Common myeloid progenitor, CD34-positive (primary cell): ENCODE measurements at regions not wholly inside any gene's neighbourhood (a gene's known extent, or its start where the extent isn't known, plus 50 kb on each side); places are given as distances from the start of the nearest gene placed in this dataset.

ENCODE experiments used
- CTCF ChIA-PET: fragments of 350-600 bp; sonication (Branson Sonifier 250); formaldehyde crosslinking; loops from one replicate; lab custom pipeline; 2021; ENCODE audit warnings: antibody characterized with exemption; lab: Charles Lee
- POLR2A ChIA-PET: fragments of 350-600 bp; sonication (Branson Sonifier 250); formaldehyde crosslinking; loops from one replicate; lab custom pipeline; 2021; ENCODE audit warnings: antibody characterized with exemption; lab: Charles Lee
- DNase-seq, 3 donors: peaks; one replicate each; pipeline versions ENCODE4 v3.0.0 to v3.0.0-alpha.2; 2013
- H3K27ac ChIP-seq, 2 experiments: 1 replicate in 1 of 2; 2 replicates in 1 of 2; pipeline ENCODE4 v1.7.0; 2013; ENCODE audit warnings: inconsistent platforms in 2 of 2, low read length in 2 of 2, mild to moderate bottlenecking in 2 of 2, low read depth in 1 of 2, moderate library complexity in 1 of 2; ENCODE audit not compliant: severe bottlenecking in 2 of 2, insufficient read depth in 1 of 2, poor library complexity in 1 of 2
- H3K27me3 ChIP-seq, 5 experiments: replicated peaks in 2 of 5; 1 replicate in 3 of 5; 2 replicates in 2 of 5; pipeline versions ENCODE4 v1.6.1 to v1.7.0; 2013; ENCODE audit warnings: low read length in 4 of 5, mild to moderate bottlenecking in 2 of 5, moderate library complexity in 2 of 5, inconsistent platforms in 1 of 5; ENCODE audit not compliant: insufficient read depth in 5 of 5, control insufficient read depth in 4 of 5
- H3K36me3 ChIP-seq, 4 experiments: 1 replicate in 2 of 4; 2 replicates in 2 of 4; pipeline versions ENCODE4 v1.6.1 to v1.7.0; 2013; ENCODE audit warnings: low read length in 3 of 4, control low read depth in 1 of 4, mild to moderate bottlenecking in 1 of 4; ENCODE audit not compliant: control insufficient read depth in 4 of 4, insufficient read depth in 4 of 4
- H3K4me1 ChIP-seq, 4 experiments: 1 replicate in 3 of 4; 2 replicates in 1 of 4; pipeline versions ENCODE4 v1.6.1 to v1.7.1; 2013; ENCODE audit warnings: low read length in 3 of 4, mild to moderate bottlenecking in 3 of 4, control low read depth in 1 of 4, inconsistent platforms in 1 of 4, moderate library complexity in 1 of 4; ENCODE audit not compliant: control insufficient read depth in 4 of 4, insufficient read depth in 4 of 4; ENCODE audit errors: control extremely low read depth in 1 of 4
- H3K4me3 ChIP-seq, 7 experiments: 1 replicate in 4 of 7; 2 replicates in 3 of 7; pipeline versions ENCODE4 v1.5.1 to v1.7.0; 2013; ENCODE audit warnings: mild to moderate bottlenecking in 7 of 7, low read length in 6 of 7, moderate library complexity in 6 of 7, inconsistent platforms in 2 of 7, low read depth in 2 of 7, control low read depth in 1 of 7; ENCODE audit not compliant: insufficient read depth in 4 of 7, control insufficient read depth in 1 of 7; ENCODE audit errors: extremely low read depth in 1 of 7
- H3K9me3 ChIP-seq, 5 experiments: 1 replicate in 4 of 5; 2 replicates in 1 of 5; pipeline versions ENCODE4 v1.6.1 to v1.7.1; 2013; ENCODE audit warnings: low read length in 4 of 5, mild to moderate bottlenecking in 2 of 5, inconsistent platforms in 1 of 5, low read depth in 1 of 5, moderate library complexity in 1 of 5; ENCODE audit not compliant: control insufficient read depth in 4 of 5, insufficient read depth in 2 of 5; ENCODE audit errors: control extremely low read depth in 1 of 5
- WGBS: methylation state at CpG from one replicate; pipeline ENCODE4 v1.1.5; 2013; ENCODE audit not compliant: insufficient coverage; 5-methylcytosine and 5-hydroxymethylcytosine counted together

DNA sequence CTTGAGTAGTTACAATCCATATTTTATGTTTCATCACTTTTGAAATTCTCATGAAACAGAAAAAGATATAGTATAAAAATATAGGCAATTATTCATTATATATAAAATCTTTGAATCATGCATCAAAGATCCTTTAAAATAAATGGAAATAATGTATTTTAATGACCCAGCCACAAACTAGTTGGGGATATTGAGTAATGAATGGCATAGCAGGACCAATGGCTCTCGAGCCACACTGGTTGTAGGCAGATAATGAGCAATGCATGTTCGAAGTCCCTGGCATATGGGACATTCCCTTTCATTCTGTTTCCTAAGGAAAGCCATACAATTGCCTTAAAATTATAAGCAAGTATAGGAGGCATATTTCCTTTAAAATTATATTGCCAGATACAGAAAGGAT, 107.4 kb upstream of the IL12A start:
- CTCF ChIA-PET: interaction anchor here (1.4 to 19.6 kb wide), 6 partner anchors 7 to 122 kb away, joined by 4 to 263 read pairs (median 66); no protein-coding TSS in a partner anchor
- Histone ChIP-seq H3K27me3 (no peaks in the 10 kb centered on the region), H3K27ac (no peak overlapping the region), H3K4me3 (no peak overlapping the region), H3K9me3 (no peaks in the 10 kb centered on the region), H3K4me1 (peaks cover 3 to 31% (median 22%) of the 10 kb centered on the region in 4 experiments), H3K36me3 (peaks cover 0 to 18% (median 9%) of the 10 kb centered on the region in 4 experiments)
- no CpG with 5 or more reads among the region's 2 CpGs for WGBS
- no peak for DNase-seq
- POLR2A ChIA-PET: no interaction called here

- H3K4me1 ChIP-seq: peaks cover 3 to 29% (median 22%) of the 10 kb centered on the region in 4 experiments
- H3K27me3 ChIP-seq: no peaks in the 10 kb centered on the region
- CTCF ChIA-PET: interaction anchor here (0.8 to 19.6 kb wide), 8 partner anchors 8 to 122 kb away, joined by 4 to 263 read pairs (median 66); partner anchors contain the start of gene SCHIP1
- 91% methylated on average over 5 of the region's 7 CpGs for WGBS
- H3K36me3 ChIP-seq: peaks cover 0 to 17% (median 9%) of the 10 kb centered on the region in 4 experiments
- DNase-seq: no peak
- no peaks in the 10 kb centered on the region for H3K9me3 ChIP-seq
- no peak overlapping the region for H3K27ac ChIP-seq
- H3K4me3 ChIP-seq: no peak overlapping the region
- POLR2A ChIA-PET: no interaction called here
Measured at GRCh38 chr3:159881828-159882309, 106.8 kb upstream of the IL12A start.

DNA sequence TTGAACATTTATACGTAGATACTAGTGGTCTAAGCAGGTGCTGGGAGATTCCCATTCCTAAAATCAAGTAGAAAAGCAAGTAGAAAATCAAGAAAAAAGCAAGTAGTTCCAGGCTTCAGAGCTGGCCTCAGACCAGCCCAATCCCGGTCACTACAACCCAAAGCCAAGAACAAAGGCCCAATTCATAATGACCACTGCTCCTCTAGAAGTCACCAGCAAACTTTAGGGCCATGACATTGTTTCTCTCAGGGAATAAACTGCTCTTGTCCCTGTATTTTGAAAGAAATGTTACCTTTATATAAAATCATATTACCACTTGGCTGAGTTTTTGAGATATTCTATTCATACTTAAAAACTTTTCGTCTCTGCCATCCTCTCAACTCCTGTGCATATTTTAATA, 106.3 kb upstream of the IL12A start:
- Histone ChIP-seq H3K27me3 (no peaks in the 10 kb centered on the region), H3K27ac (no peak overlapping the region), H3K36me3 (peaks cover 0 to 14% (median 12%) of the 10 kb centered on the region in 4 experiments), H3K4me1 (peaks cover 3 to 33% (median 23%) of the 10 kb centered on the region in 4 experiments), H3K9me3 (no peaks in the 10 kb centered on the region), H3K4me3 (no peak overlapping the region)
- POLR2A ChIA-PET: no interaction called here
- WGBS: 100% methylated on average over 1 of the region's 3 CpGs
- CTCF ChIA-PET: interaction anchor here (0.8 to 19.6 kb wide), 10 partner anchors 8 to 527 kb away, joined by 3 to 263 read pairs (median 66); partner anchors contain the start of genes IL12A and SCHIP1
- DNase-seq: no peak

DNA sequence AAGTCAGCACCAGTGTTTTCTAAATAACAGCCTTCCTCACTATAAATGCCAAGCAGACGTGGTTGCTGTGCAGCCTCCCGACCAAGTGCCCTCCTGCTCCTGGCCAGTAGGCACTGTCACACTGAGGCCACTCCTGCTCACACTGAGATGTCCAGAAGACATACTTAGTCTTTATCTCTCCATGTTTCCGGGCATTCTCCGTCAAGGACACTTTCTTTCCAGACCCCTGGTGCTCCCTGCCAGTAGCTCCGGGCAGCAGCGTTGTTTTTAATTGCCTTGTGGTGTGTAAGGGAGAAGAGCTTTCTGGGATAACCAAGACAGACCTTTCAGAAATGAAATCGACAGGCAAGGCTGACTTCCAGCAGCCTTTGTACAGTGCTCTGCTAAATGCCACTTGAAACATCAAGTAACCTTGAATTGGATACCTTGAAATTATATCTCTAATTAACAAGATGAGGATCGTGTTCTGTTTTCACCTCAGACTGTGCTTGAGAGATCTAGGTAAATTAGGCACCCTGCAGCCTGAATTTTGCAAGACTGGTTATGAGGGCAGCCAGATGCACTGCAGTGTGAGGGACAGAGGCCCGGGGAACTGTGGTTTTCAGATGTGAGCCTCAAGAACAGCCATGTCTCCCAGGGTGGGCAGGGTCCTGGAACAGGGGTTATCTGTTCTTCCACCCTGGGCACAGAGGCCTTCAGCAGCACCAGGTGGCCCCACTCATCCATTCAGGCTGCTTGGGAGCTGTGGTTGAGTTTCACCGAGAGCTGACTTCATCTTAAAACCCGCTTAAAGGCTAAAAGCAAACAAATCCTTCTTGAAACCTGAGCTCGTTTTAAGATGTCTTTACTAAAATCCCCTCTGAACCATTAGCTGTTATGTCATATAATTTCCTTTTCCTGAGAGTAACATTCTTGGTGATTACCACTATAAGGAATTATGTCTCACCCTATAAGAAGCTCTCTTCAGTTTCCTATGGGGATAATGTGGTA, 105.5 kb upstream of the IL12A start:
- Histone ChIP-seq H3K27ac (peak overlapping the region in 1 of 2 experiments; percentile 45), H3K36me3 (peaks cover 7 to 15% (median 13%) of the 10 kb centered on the region in 4 experiments), H3K27me3 (no peaks in the 10 kb centered on the region), H3K4me3 (no peak overlapping the region), H3K4me1 (peaks cover 3 to 40% (median 24%) of the 10 kb centered on the region in 4 experiments), H3K9me3 (no peaks in the 10 kb centered on the region)
- WGBS: 61% methylated on average over 6 of the region's 12 CpGs
- ChIA-PET CTCF (interaction anchor here (0.6 to 19.6 kb wide), 23 partner anchors 9 to 531 kb away, joined by 3 to 263 read pairs (median 5); partner anchors contain the start of gene IL12A), POLR2A (interaction anchor here (0.7 kb wide), 1 partner anchor 24 kb away, joined by 7 read pairs; no protein-coding TSS in a partner anchor)
- peak in 2 of 3 donors; percentile 58 to 66 for DNase-seq

DNA sequence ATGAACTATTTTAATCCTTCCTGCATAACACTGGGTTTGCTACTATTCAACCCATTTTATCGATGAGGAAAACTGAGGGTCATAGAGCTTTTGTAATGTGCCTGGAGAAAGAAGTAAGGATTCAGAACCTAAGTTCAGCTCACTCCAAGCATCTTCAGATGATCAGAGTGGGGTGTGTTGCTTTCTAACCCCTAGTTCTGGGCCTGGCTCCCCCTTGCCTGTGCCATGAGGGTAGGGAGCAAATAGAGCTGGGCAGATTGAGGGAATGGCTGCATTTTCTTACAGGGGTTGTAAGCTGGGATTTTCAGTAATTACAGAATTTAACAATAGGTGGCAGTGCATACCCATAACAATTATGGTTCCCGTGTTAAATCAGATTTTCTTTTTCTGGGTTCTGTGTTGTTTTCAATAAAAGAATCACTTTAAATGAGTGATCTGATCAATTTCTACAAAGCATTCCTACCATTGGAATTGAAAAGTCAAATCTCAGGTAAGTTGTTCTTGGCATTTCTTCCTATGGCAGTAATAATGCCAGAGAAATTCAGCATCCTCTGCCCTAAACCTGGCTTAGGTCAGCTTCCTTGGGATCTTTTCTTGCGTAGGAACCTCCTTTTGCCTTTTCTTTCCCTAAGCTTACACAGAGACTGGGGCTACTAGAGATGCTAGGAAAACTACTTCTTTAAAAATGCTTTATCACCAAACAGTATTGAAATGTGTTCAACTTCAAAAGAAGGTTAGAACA, 103.8 kb upstream of the IL12A start:
- no CpG with 5 or more reads among the region's 3 CpGs for WGBS
- ChIA-PET POLR2A (interaction anchor here (0.6 kb wide), 1 partner anchor 12 kb away, joined by 3 read pairs; no protein-coding TSS in a partner anchor), CTCF (interaction anchor here (0.7 to 19.6 kb wide), 44 partner anchors 11 to 1181 kb away, joined by 3 to 263 read pairs (median 4); partner anchors contain the start of genes IL12A, SCHIP1 and TRIM59)
- no peaks in the 10 kb centered on the region for H3K27me3 ChIP-seq
- H3K4me3 ChIP-seq: no peak overlapping the region
- H3K9me3 ChIP-seq: no peaks in the 10 kb centered on the region
- no peak overlapping the region for H3K27ac ChIP-seq
- peak; percentile 64 to 78 (median 71) for DNase-seq
- peaks cover 3 to 38% (median 22%) of the 10 kb centered on the region in 4 experiments for H3K4me1 ChIP-seq
- peaks cover 10 to 28% (median 17%) of the 10 kb centered on the region in 4 experiments for H3K36me3 ChIP-seq

DNA sequence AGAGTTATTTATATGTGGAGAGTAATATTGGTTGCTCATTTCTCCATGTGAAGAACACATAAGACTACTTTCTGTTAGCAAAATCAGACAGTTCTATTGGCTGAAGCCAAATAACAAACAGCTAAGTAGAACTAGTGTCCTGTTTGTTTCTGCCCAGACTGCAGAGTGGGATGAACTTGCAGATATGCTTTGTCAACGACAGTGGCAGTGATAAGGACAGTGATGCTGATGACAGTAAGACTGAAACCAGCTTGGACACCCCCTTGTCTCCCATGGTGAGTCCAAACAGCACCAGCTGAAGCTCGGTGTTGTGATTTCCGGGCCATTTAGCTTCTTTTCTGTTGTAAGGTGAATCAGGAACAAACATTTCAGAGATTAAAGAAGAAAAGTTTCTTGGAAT, 102.6 kb upstream of the IL12A start:
- CTCF ChIA-PET: interaction anchor here (0.7 to 19.6 kb wide), 25 partner anchors 12 to 529 kb away, joined by 3 to 263 read pairs (median 5); partner anchors contain the start of gene IL12A

More for the DNA sequence above, 102.6 kb upstream of the IL12A start:
- Histone ChIP-seq H3K27me3 (no peaks in the 10 kb centered on the region), H3K4me3 (no peak overlapping the region), H3K36me3 (peaks cover 13 to 28% (median 17%) of the 10 kb centered on the region in 4 experiments), H3K4me1 (peaks cover 3 to 42% (median 25%) of the 10 kb centered on the region in 4 experiments), H3K9me3 (no peaks in the 10 kb centered on the region), H3K27ac (no peak overlapping the region)
- DNase-seq: no peak
- POLR2A ChIA-PET: no interaction called here
- 56% methylated on average over 1 of the region's 3 CpGs for WGBS
